SK-N-SH (cell line): ENCODE measurements at regions not wholly inside any gene's neighbourhood (a gene's known extent, or its start where the extent isn't known, plus 50 kb on each side); places are given as distances from the start of the nearest gene placed in this dataset.

ENCODE experiments used
- CTCF ChIA-PET: fragments of 300-600, 350-600 bp; formaldehyde crosslinking; extraction: SDS; loops from one replicate; lab custom pipeline; 2021; lab: Yijun Ruan, JAX
- POLR2A ChIA-PET: fragments of 350-600 bp; sonication (Branson Sonifier 250); formaldehyde crosslinking; extraction: SDS; loops from one replicate; lab custom pipeline; 2020; ENCODE audit warnings: antibody characterized with exemption, inconsistent platforms; lab: Yijun Ruan, JAX
- DNase-seq: peaks from one replicate; pipeline ENCODE4 v3.0.0; 2012
- H2AFZ ChIP-seq: fragments of 200-600 bp; sonication (generic); 2 replicates; pipeline ENCODE4 v1.8.1; 2016; ENCODE audit warnings: antibody characterized with exemption, mild to moderate bottlenecking, low read depth
- H3F3A ChIP-seq: fragments of 200-600 bp; sonication (generic); replicated peaks from 2 replicates; pipeline ENCODE3; 2016; ENCODE audit warnings: antibody characterized with exemption, mild to moderate bottlenecking; ENCODE audit not compliant: insufficient read depth
- H3K27ac ChIP-seq, 2 experiments: fragments of 200-500 bp in 1 of 2; fragments of 200-600 bp in 1 of 2; sonication (Bioruptor generic) in 1 of 2; sonication (generic), shearing (Covaris generic) in 1 of 2; 2 replicates each; pipeline versions ENCODE4 v1.5.1 to v1.6.1; 2014 to 2016; ENCODE audit warnings: low read depth in 2 of 2, inconsistent platforms in 1 of 2, low read length in 1 of 2, mild to moderate bottlenecking in 1 of 2, mixed read lengths in 1 of 2
- H3K27me3 ChIP-seq: fragments of 200-600 bp; sonication (generic), shearing (Covaris generic); 2 replicates; pipeline ENCODE4 v1.6.1; 2016; ENCODE audit warnings: mixed run types; ENCODE audit not compliant: insufficient read depth
- H3K36me3 ChIP-seq, 2 experiments: fragments of 200-500 bp in 1 of 2; fragments of 200-600 bp in 1 of 2; sonication (Bioruptor generic) in 1 of 2; sonication (generic) in 1 of 2; replicated peaks in 1 of 2; 2 replicates each; pipeline versions ENCODE3 to v1.5.1; 2014 to 2016; ENCODE audit warnings: low read length in 1 of 2, mild to moderate bottlenecking in 1 of 2; ENCODE audit not compliant: insufficient read depth in 2 of 2, control insufficient read depth in 1 of 2
- H3K4me1 ChIP-seq, 2 experiments: fragments of 200-500 bp in 1 of 2; fragments of 200-600 bp in 1 of 2; sonication (Bioruptor generic) in 1 of 2; sonication (generic), shearing (Covaris generic) in 1 of 2; 2 replicates each; pipeline versions ENCODE4 v1.5.1 to v1.6.1; 2014 to 2016; ENCODE audit warnings: low read depth in 1 of 2, low read length in 1 of 2, mixed run types in 1 of 2; ENCODE audit not compliant: insufficient read depth in 2 of 2, control insufficient read depth in 1 of 2
- H3K4me2 ChIP-seq: fragments of 200-600 bp; sonication (generic), shearing (Covaris generic); 2 replicates; pipeline ENCODE4 v1.6.1; 2017; ENCODE audit warnings: mixed run types
- H3K4me3 ChIP-seq, 2 experiments: fragments of 200-500 bp in 1 of 2; fragments of 200-600 bp in 1 of 2; sonication (Bioruptor generic) in 1 of 2; sonication (generic), shearing (Covaris generic) in 1 of 2; 2 replicates each; pipeline versions ENCODE4 v1.5.1 to v1.8.1; 2014 to 2016; ENCODE audit warnings: low read depth in 2 of 2, inconsistent platforms in 1 of 2, low read length in 1 of 2, mild to moderate bottlenecking in 1 of 2, mixed read lengths in 1 of 2, moderate library complexity in 1 of 2
- H3K79me2 ChIP-seq: fragments of 200-600 bp; sonication (generic); 2 replicates; pipeline ENCODE4 v1.8.1; 2017; ENCODE audit warnings: mild to moderate bottlenecking; ENCODE audit not compliant: insufficient read depth
- H3K9ac ChIP-seq: fragments of 200-600 bp; sonication (generic); 2 replicates; pipeline ENCODE4 v1.6.1; 2017; ENCODE audit warnings: mixed run types
- H3K9me2 ChIP-seq: fragments of 200-600 bp; sonication (generic); 2 replicates; pipeline ENCODE4 v1.6.1; 2017; ENCODE audit warnings: mixed run types
- H3K9me3 ChIP-seq: fragments of 200-600 bp; sonication (generic); 2 replicates; pipeline ENCODE4 v1.6.1; 2017; ENCODE audit warnings: mixed run types, mild to moderate bottlenecking, moderate library complexity
- H4K20me1 ChIP-seq: fragments of 200-600 bp; sonication (generic); 2 replicates; pipeline ENCODE4 v1.6.1; 2017; ENCODE audit warnings: mild to moderate bottlenecking, mixed run types; ENCODE audit not compliant: insufficient read depth
- FOSL2 ChIP-seq: IDR thresholded peaks from 2 replicates; pipeline ENCODE4 v1.4.0; 2012; ENCODE audit warnings: low read depth, mild to moderate bottlenecking, moderate library complexity, borderline replicate concordance
- FOXJ3 ChIP-seq: sonication (generic); formaldehyde crosslinking; IDR thresholded peaks from 2 replicates; pipeline ENCODE4 v1.5.1; 2020; ENCODE audit warnings: mild to moderate bottlenecking, missing genetic modification reagents
- GATA2 ChIP-seq: sonication (generic); formaldehyde crosslinking; IDR thresholded peaks from 2 replicates; pipeline ENCODE4 v1.5.0; 2020; ENCODE audit warnings: mild to moderate bottlenecking, missing genetic modification reagents
- MEF2A ChIP-seq: IDR thresholded peaks from 2 replicates; pipeline ENCODE4 v1.4.0; 2012; ENCODE audit warnings: low read depth, borderline replicate concordance
- NRF1 ChIP-seq: IDR thresholded peaks from 2 replicates; pipeline ENCODE4 v1.6.1; 2012; ENCODE audit warnings: low read depth, mild to moderate bottlenecking, low read length
- SIN3A ChIP-seq: IDR thresholded peaks from 2 replicates; pipeline ENCODE4 v1.6.1; 2012; ENCODE audit warnings: low read depth, mild to moderate bottlenecking, low read length, moderate library complexity, borderline replicate concordance
- WGBS: methylation state at CpG from one replicate; pipeline ENCODE4 v1.1.6; 2017; ENCODE audit warnings: low lambda C conversion rate; 5-methylcytosine and 5-hydroxymethylcytosine counted together
- TF ChIP-seq, protein P1 (sequence below): fragments of 200-600 bp; sonication (generic); IDR thresholded peaks from 2 replicates; pipeline ENCODE4 v1.6.1; 2017; ENCODE audit warnings: antibody characterized with exemption, mild to moderate bottlenecking, moderate library complexity
- TF ChIP-seq, protein P2 (sequence below): fragments of 150-350 bp; IDR thresholded peaks from 2 replicates; pipeline ENCODE4 v1.6.1; 2017; ENCODE audit warnings: antibody characterized with exemption, low read length, low read depth, borderline replicate concordance
- TF ChIP-seq, protein P3 (sequence below): IDR thresholded peaks from 2 replicates; pipeline ENCODE4 v1.6.1; 2012; ENCODE audit warnings: mild to moderate bottlenecking, low read depth, low read length, moderate library complexity

DNA sequence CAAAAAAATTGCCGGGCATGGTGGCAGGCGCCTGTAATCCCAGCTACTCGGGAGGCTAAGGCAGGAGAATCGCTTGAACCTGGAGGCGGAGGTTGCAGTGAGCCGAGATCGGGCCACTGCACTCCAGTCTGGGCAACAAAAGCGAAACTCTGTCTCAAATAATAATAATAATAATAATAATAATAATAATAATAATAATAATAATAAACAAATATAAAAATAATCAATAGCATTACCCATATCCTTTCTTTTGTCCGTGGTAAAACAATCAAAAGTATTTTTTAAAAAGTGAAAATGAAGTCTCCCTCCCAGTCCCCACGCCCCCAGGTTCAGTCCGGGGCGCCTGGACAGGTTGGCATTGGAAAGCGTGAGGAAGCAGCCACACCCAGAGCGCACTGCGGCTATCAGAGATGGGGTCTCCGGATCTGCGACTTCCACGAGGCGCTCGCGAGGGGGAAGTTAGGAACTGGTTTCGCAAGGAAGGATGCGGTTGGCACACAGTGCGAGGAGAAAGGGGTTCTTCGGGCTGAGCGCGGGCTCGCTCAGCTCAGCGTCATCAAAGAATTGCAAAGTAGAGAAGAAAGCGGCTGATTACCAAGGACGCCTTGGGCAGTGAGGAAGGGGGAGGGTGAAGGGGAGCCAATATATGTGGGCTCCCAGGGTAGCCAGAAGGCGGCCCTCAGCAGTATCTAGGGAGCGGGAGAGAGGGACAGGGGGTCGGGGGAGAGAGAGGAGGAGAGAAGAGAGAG lies 69.5 kb upstream of the EPHB3 start (continued):
- TF ChIP-seq, protein P1, sequence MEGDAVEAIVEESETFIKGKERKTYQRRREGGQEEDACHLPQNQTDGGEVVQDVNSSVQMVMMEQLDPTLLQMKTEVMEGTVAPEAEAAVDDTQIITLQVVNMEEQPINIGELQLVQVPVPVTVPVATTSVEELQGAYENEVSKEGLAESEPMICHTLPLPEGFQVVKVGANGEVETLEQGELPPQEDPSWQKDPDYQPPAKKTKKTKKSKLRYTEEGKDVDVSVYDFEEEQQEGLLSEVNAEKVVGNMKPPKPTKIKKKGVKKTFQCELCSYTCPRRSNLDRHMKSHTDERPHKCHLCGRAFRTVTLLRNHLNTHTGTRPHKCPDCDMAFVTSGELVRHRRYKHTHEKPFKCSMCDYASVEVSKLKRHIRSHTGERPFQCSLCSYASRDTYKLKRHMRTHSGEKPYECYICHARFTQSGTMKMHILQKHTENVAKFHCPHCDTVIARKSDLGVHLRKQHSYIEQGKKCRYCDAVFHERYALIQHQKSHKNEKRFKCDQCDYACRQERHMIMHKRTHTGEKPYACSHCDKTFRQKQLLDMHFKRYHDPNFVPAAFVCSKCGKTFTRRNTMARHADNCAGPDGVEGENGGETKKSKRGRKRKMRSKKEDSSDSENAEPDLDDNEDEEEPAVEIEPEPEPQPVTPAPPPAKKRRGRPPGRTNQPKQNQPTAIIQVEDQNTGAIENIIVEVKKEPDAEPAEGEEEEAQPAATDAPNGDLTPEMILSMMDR, result no peak
- TF ChIP-seq, protein P2, sequence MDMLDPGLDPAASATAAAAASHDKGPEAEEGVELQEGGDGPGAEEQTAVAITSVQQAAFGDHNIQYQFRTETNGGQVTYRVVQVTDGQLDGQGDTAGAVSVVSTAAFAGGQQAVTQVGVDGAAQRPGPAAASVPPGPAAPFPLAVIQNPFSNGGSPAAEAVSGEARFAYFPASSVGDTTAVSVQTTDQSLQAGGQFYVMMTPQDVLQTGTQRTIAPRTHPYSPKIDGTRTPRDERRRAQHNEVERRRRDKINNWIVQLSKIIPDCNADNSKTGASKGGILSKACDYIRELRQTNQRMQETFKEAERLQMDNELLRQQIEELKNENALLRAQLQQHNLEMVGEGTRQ, result no peak

DNA sequence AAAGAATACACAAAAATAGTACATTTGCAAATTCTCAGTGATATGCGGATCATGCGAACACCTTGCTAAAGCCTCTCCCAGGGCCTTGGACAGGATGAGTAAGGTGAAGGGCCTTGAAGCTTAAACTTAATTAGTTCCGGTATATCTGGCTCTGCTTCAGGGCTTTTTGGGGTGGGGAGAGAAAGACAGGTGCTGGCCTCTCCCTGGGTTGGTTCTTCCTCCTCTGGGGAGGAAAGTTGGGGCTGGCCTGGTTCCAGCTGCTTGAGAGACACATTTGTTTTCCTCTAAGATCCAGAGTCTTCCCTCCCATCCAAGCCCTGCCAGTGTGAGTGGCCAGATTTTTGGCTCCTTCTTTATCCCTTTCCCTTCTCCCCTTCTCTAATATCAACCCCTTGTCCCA lies 64.7 kb upstream of the EPHB3 start:
- no peaks in the 10 kb centered on the region for H3K36me3 ChIP-seq
- H3K9me3 ChIP-seq, result no peaks in the 10 kb centered on the region
- no peak overlapping the region for H3K9ac ChIP-seq
- WGBS, result 74% methylated on average over 3 of the region's 3 CpGs
- no peaks in the 10 kb centered on the region for H3K9me2 ChIP-seq
- no peaks in the 10 kb centered on the region for H4K20me1 ChIP-seq
- DNase-seq, result no peak
- H3F3A ChIP-seq, result no peaks in the 10 kb centered on the region
- no peak overlapping the region for H3K27ac ChIP-seq
- H3K4me3 ChIP-seq, result no peak overlapping the region
- H3K4me1 ChIP-seq, result no peaks in the 10 kb centered on the region
- TF ChIP-seq NRF1, result no peak
- no peak for TF ChIP-seq GATA2 (CRISPR knock-in tag)
- TF ChIP-seq FOSL2, result no peak
- TF ChIP-seq, protein P3, sequence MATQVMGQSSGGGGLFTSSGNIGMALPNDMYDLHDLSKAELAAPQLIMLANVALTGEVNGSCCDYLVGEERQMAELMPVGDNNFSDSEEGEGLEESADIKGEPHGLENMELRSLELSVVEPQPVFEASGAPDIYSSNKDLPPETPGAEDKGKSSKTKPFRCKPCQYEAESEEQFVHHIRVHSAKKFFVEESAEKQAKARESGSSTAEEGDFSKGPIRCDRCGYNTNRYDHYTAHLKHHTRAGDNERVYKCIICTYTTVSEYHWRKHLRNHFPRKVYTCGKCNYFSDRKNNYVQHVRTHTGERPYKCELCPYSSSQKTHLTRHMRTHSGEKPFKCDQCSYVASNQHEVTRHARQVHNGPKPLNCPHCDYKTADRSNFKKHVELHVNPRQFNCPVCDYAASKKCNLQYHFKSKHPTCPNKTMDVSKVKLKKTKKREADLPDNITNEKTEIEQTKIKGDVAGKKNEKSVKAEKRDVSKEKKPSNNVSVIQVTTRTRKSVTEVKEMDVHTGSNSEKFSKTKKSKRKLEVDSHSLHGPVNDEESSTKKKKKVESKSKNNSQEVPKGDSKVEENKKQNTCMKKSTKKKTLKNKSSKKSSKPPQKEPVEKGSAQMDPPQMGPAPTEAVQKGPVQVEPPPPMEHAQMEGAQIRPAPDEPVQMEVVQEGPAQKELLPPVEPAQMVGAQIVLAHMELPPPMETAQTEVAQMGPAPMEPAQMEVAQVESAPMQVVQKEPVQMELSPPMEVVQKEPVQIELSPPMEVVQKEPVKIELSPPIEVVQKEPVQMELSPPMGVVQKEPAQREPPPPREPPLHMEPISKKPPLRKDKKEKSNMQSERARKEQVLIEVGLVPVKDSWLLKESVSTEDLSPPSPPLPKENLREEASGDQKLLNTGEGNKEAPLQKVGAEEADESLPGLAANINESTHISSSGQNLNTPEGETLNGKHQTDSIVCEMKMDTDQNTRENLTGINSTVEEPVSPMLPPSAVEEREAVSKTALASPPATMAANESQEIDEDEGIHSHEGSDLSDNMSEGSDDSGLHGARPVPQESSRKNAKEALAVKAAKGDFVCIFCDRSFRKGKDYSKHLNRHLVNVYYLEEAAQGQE, result no peak
- TF ChIP-seq SIN3A, result no peak
- no peak for TF ChIP-seq FOXJ3
- no peak for TF ChIP-seq MEF2A
- CTCF ChIA-PET, result interaction anchor here (4.4 kb wide), 1 partner anchor 17 kb away, joined by 21 read pairs; no protein-coding TSS in a partner anchor
- no peak overlapping the region for H2AFZ ChIP-seq
- POLR2A ChIA-PET, result interaction anchor here (0.5 kb wide), 1 partner anchor 79 kb away, joined by 3 read pairs; no protein-coding TSS in a partner anchor
- no peak overlapping the region for H3K4me2 ChIP-seq
- H3K79me2 ChIP-seq, result no peaks in the 10 kb centered on the region
- H3K27me3 ChIP-seq, result peaks cover 46% of the 10 kb centered on the region
